Caco-2 (cell line): ENCODE measurements at regions not wholly inside any gene's neighbourhood (a gene's known extent, or its start where the extent isn't known, plus 50 kb on each side); places are given as distances from the start of the nearest gene placed in this dataset.

ENCODE experiments used
- BruUV-seq: library from RNA; stranded (reverse); fragments of 400-500 nt; replicated peaks from 2 replicates; lab custom pipeline; 2021; lab: Mats Ljungman, UMichigan
- CTCF ChIA-PET: fragments of 300-600 bp; sonication (Branson Sonifier 250); formaldehyde crosslinking; loops from one replicate; lab custom pipeline; 2022; ENCODE audit warnings: antibody characterized with exemption; lab: Charles Lee
- POLR2A ChIA-PET: fragments of 300-600 bp; sonication (Branson Sonifier 250); formaldehyde crosslinking; loops from one replicate; lab custom pipeline; 2022; ENCODE audit warnings: antibody characterized with exemption; lab: Charles Lee
- DNase-seq, 2 experiments: peaks; one replicate each; pipeline versions ENCODE4 v3.0.0 to v3.0.0-alpha.2; 2020 to 2022
- H3K27me3 ChIP-seq: replicated peaks from 2 replicates; pipeline ENCODE4 v1.6.0; 2011; ENCODE audit warnings: low read length; ENCODE audit not compliant: control insufficient read depth, insufficient read depth
- H3K36me3 ChIP-seq: 2 replicates; pipeline ENCODE4 v1.5.1; 2011; ENCODE audit warnings: low read length; ENCODE audit not compliant: control insufficient read depth, insufficient read depth
- H3K4me1 ChIP-seq: fragments of 250-450 bp; sonication (Bioruptor Pico); 2 replicates; pipeline ENCODE4 v1.5.1; 2020; ENCODE audit warnings: mild to moderate bottlenecking
- H3K4me3 ChIP-seq: 2 replicates; pipeline ENCODE4 v1.5.1; 2011; ENCODE audit warnings: low read depth, mild to moderate bottlenecking, control low read depth, low read length
- H3K9me3 ChIP-seq: fragments of 250-450 bp; sonication (Bioruptor Pico); 2 replicates; pipeline ENCODE4 v1.5.1; 2020; ENCODE audit warnings: mild to moderate bottlenecking, moderate library complexity
- H3K27ac Mint-ChIP-seq: one replicate; pipeline ENCODE4 v1.8.0; 2022; ENCODE audit warnings: mixed read lengths; ENCODE audit not compliant: unreplicated experiment
- H3K27me3 Mint-ChIP-seq: one replicate; pipeline ENCODE4 v1.8.0; 2022; ENCODE audit warnings: mixed read lengths; ENCODE audit not compliant: insufficient read depth, unreplicated experiment
- H3K36me3 Mint-ChIP-seq: one replicate; pipeline ENCODE4 v1.8.0; 2022; ENCODE audit warnings: mild to moderate bottlenecking, mixed read lengths; ENCODE audit not compliant: insufficient read depth, unreplicated experiment
- H3K4me1 Mint-ChIP-seq: one replicate; pipeline ENCODE4 v1.8.0; 2022; ENCODE audit warnings: low read depth, mixed read lengths; ENCODE audit not compliant: unreplicated experiment
- H3K4me3 Mint-ChIP-seq: one replicate; pipeline ENCODE4 v1.8.0; 2022; ENCODE audit warnings: mild to moderate bottlenecking, moderate library complexity, mixed read lengths; ENCODE audit not compliant: unreplicated experiment
- H3K9me3 Mint-ChIP-seq: one replicate; pipeline ENCODE4 v1.8.0; 2022; ENCODE audit warnings: mixed read lengths; ENCODE audit not compliant: unreplicated experiment
- intact Hi-C: fragments of 100-400 bp; cut with micrococcal nuclease; formaldehyde crosslinking; loops from one replicate; pipeline ENCODE4 v1.10.0; 2022; ENCODE audit not compliant: unreplicated experiment
- TF ChIP-seq, protein P1 (sequence below), 2 experiments: fragments of 200-600 bp in 1 of 2; IDR thresholded peaks; 1 replicate in 1 of 2; 2 replicates in 1 of 2; pipeline versions ENCODE4 v1.5.1 to v1.8.0; 2011 to 2022; ENCODE audit warnings: antibody characterized with exemption in 1 of 2, control low read depth in 1 of 2, inconsistent platforms in 1 of 2, low read depth in 1 of 2, low read length in 1 of 2, mild to moderate bottlenecking in 1 of 2, moderate library complexity in 1 of 2; ENCODE audit not compliant: insufficient read depth in 1 of 2, severe bottlenecking in 1 of 2, unreplicated experiment in 1 of 2

DNA sequence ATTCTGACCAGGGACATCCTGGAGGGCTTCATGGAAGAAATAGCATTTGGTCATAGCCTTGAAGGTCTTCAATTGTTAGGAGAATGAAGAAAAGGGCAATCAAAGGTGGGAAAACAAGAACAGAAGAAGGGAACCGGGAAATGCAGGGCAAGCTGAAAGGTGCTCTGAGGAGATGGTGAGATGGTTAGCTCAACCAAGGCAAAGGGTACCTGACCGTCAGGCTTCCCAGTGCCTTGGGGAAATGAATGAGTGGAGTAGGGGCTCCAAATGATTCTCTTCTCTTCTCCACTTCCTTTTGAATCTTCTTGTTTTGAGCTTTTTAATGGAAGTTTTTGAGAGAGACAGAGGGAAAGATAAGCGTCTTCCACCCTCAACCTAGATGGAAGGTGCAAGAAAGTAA is 155.6 kb upstream of the PWP1 start:
- no peaks in the 10 kb centered on the region for H3K36me3 ChIP-seq
- no peaks in the 10 kb centered on the region for H3K4me1 ChIP-seq
- H3K4me3 Mint-ChIP-seq = no peak overlapping the region
- no peaks in the 10 kb centered on the region for H3K27me3 ChIP-seq
- H3K4me3 ChIP-seq = no peak overlapping the region
- intact Hi-C loops = no loop called here
- BruUV-seq = no TSS peak
- H3K27ac Mint-ChIP-seq = no peak overlapping the region
- CTCF ChIA-PET = no interaction called here
- H3K36me3 Mint-ChIP-seq = no peaks in the 10 kb centered on the region
- TF ChIP-seq, protein P1, sequence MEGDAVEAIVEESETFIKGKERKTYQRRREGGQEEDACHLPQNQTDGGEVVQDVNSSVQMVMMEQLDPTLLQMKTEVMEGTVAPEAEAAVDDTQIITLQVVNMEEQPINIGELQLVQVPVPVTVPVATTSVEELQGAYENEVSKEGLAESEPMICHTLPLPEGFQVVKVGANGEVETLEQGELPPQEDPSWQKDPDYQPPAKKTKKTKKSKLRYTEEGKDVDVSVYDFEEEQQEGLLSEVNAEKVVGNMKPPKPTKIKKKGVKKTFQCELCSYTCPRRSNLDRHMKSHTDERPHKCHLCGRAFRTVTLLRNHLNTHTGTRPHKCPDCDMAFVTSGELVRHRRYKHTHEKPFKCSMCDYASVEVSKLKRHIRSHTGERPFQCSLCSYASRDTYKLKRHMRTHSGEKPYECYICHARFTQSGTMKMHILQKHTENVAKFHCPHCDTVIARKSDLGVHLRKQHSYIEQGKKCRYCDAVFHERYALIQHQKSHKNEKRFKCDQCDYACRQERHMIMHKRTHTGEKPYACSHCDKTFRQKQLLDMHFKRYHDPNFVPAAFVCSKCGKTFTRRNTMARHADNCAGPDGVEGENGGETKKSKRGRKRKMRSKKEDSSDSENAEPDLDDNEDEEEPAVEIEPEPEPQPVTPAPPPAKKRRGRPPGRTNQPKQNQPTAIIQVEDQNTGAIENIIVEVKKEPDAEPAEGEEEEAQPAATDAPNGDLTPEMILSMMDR (IDR thresholded peaks at IDR 0.05; ENCODE audit: insufficient read depth in 1 of 2, low read depth in 1 of 2, low read length in 1 of 2, severe bottlenecking in 1 of 2, unreplicated experiment in 1 of 2) = no peak
- DNase-seq = no peak
- H3K9me3 Mint-ChIP-seq = no peaks in the 10 kb centered on the region
- POLR2A ChIA-PET = no interaction called here
- H3K27me3 Mint-ChIP-seq = peaks cover 4% of the 10 kb centered on the region
- H3K4me1 Mint-ChIP-seq = no peaks in the 10 kb centered on the region
- no peaks in the 10 kb centered on the region for H3K9me3 ChIP-seq

DNA sequence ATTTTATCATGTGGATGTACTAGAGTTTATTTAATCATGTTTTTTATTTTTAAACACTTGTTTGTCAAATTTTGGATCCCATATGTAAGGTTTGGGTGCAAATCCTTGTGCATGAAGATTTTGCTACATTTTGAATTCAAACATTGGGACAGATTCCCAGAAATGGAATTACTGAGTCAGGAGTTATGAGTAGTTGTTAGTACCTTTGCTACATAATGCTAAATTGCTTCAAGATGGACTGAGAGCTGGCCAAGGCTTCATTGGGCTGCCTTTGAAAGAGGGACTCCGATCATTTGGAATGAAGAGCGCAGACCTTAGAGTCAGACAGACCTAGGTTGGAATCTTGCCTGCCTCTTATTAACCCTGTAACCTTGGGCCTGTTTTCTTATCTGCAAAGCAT is 154.9 kb upstream of the PWP1 start:
- Histone ChIP-seq H3K9me3 (no peaks in the 10 kb centered on the region), H3K36me3 (no peaks in the 10 kb centered on the region), H3K27me3 (no peaks in the 10 kb centered on the region), H3K4me1 (no peaks in the 10 kb centered on the region), H3K4me3 (no peak overlapping the region)
- no peak for DNase-seq
- Mint-ChIP-seq H3K4me1 (no peaks in the 10 kb centered on the region), H3K27ac (no peak overlapping the region), H3K9me3 (no peaks in the 10 kb centered on the region), H3K4me3 (no peak overlapping the region), H3K27me3 (peaks cover 4% of the 10 kb centered on the region), H3K36me3 (no peaks in the 10 kb centered on the region)
- ChIA-PET CTCF (no interaction called here), POLR2A (no interaction called here)
- BruUV-seq = no TSS peak
- TF ChIP-seq, protein P1 (IDR thresholded peaks at IDR 0.05; ENCODE audit: insufficient read depth in 1 of 2, low read depth in 1 of 2, low read length in 1 of 2, severe bottlenecking in 1 of 2, unreplicated experiment in 1 of 2) = no peak
- intact Hi-C loops = no loop called here

DNA sequence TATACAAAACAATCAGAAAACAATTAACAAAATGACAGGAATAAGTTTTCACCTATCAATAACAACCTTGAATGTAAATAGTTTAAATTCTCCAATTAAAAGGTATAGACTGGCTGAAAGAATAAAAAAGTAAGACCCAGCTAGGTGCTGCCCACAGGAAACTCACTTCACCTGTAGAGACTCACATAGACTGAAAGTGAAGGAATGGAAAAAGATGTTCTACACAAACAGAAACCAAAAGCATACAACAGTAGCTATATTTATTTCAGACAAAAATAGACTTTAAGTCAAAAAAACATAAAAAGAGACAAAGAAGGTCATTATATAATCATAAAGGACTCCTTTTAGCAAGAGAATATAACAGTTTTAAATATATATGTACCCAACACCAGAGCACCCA is 152.4 kb upstream of the PWP1 start:
- Histone ChIP-seq H3K4me1 (no peaks in the 10 kb centered on the region), H3K9me3 (no peaks in the 10 kb centered on the region), H3K4me3 (no peak overlapping the region), H3K27me3 (no peaks in the 10 kb centered on the region), H3K36me3 (no peaks in the 10 kb centered on the region)
- H3K36me3 Mint-ChIP-seq = no peaks in the 10 kb centered on the region
- H3K4me1 Mint-ChIP-seq = no peaks in the 10 kb centered on the region
- H3K27ac Mint-ChIP-seq = no peak overlapping the region
- no peak for DNase-seq
- peaks cover 4% of the 10 kb centered on the region for H3K27me3 Mint-ChIP-seq
- ChIA-PET CTCF (no interaction called here), POLR2A (no interaction called here)
- TF ChIP-seq, protein P1 (IDR thresholded peaks at IDR 0.05; ENCODE audit: insufficient read depth in 1 of 2, low read depth in 1 of 2, low read length in 1 of 2, severe bottlenecking in 1 of 2, unreplicated experiment in 1 of 2) = no peak
- no peak overlapping the region for H3K4me3 Mint-ChIP-seq
- BruUV-seq = no TSS peak
- no peaks in the 10 kb centered on the region for H3K9me3 Mint-ChIP-seq
- intact Hi-C loops = no loop called here
